Sigmoid colon (tissue), 6 donors: ENCODE measurements at regions not wholly inside any gene's neighbourhood (a gene's known extent, or its start where the extent isn't known, plus 50 kb on each side); places are given as distances from the start of the nearest gene placed in this dataset.

ENCODE experiments used
- DNase-seq: peaks from one replicate; pipeline ENCODE4 v3.0.0-alpha.2; 2019
- H3K27ac ChIP-seq, 4 donors: fragments of 200-600 bp; sonication (generic); one replicate each; pipeline ENCODE4 v1.5.1; 2016 to 2019; ENCODE audit warnings: mild to moderate bottlenecking in 1 of 4
- H3K27me3 ChIP-seq, 3 donors: fragments of 200-600 bp; sonication (generic); one replicate each; pipeline ENCODE4 v1.5.1; 2019; ENCODE audit warnings: mild to moderate bottlenecking in 1 of 3
- H3K36me3 ChIP-seq, 4 donors: fragments of 200-600 bp; sonication (generic); one replicate each; pipeline ENCODE4 v1.5.1; 2016 to 2019
- H3K4me1 ChIP-seq, 4 donors: fragments of 200-600 bp; sonication (generic); one replicate each; pipeline ENCODE4 v1.5.1; 2017 to 2019
- H3K4me3 ChIP-seq, 4 donors: fragments of 200-600 bp; sonication (generic); one replicate each; pipeline ENCODE4 v1.5.1; 2017 to 2019; ENCODE audit warnings: mild to moderate bottlenecking in 2 of 4, moderate library complexity in 1 of 4
- H3K9me3 ChIP-seq, 4 donors: fragments of 200-600 bp in 3 of 4; sonication (generic) in 3 of 4; one replicate each; pipeline versions ENCODE4 v1.5.1 to v1.6.1; 2013 to 2019
- EP300 ChIP-seq, 4 donors: sonication (generic); formaldehyde crosslinking; IDR thresholded peaks; one replicate each; pipeline ENCODE4 v1.6.1; 2017; ENCODE audit warnings: antibody characterized with exemption in 4 of 4
- POLR2A ChIP-seq, 2 donors: fragments of 450-650 bp; IDR thresholded peaks; one replicate each; pipeline ENCODE4 v1.6.1; 2016; ENCODE audit warnings: antibody characterized with exemption in 2 of 2, mild to moderate bottlenecking in 2 of 2, moderate library complexity in 2 of 2
- POLR2AphosphoS5 ChIP-seq, 4 donors: sonication (generic); formaldehyde crosslinking; IDR thresholded peaks; one replicate each; pipeline ENCODE4 v1.6.1; 2017; ENCODE audit warnings: antibody characterized with exemption in 4 of 4
- WGBS, 2 donors: extraction: QIAGEN DNeasy Blood & Tissue Kit; methylation state at CpG; one replicate each; pipeline ENCODE4 v1.1.7; 2013; 5-methylcytosine and 5-hydroxymethylcytosine counted together
- intact Hi-C: fragments of 100-400 bp; cut with DNase I; formaldehyde crosslinking; loops from one replicate; pipeline ENCODE4 v1.15.1; 2023
- TF ChIP-seq, protein P1 (sequence below), 4 experiments: fragments of 450-650 bp in 3 of 4; fragments of 200-600 bp in 1 of 4; IDR thresholded peaks; one replicate each; pipeline ENCODE4 v1.5.1; 2016 to 2019; ENCODE audit warnings: antibody characterized with exemption in 4 of 4, mild to moderate bottlenecking in 3 of 4, moderate library complexity in 2 of 4
- donor health status: healthy with polysubstance abuse.
- donor health status: healthy.

DNA sequence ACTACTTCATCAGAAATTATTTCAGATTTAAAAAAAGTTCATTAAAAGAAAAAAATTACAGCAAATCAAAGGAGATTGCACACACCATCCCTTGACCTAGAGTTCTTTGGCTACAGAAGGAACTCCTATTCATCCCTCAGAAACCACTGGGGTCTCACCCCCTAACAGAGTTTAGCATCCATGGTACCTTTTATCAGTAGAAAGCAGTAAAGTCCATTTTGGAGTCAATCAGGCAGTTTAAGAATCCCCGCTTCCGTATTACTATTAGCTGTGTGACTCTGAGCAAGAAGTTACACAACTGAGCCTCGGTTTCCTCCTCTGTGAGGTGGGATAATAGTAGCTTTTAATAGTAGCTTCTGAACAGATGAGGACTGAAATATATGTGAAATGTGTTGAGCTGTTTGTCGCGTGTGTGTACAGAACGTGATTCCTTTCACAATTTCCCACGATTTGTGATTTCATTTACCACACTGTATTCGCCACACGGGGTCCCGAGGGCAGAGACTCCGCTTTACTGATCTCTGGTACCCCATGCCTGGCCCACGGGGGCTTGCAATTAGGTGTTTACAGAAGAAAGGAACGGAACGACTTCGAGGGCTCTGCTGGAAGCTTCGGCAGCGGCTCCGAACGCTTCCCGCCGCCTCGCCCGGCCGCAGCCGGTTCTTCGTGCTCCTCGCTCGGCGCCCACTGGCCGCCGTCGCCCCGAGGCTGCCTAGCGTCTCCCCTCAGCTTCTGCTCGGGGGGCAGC is 72.5 kb upstream of the ZBED5 start:
- no peaks in the 10 kb centered on the region for H3K27me3 ChIP-seq
- intact Hi-C loops = loop anchor here (2.0 to 5.0 kb wide), 5 partner anchors 30 to 912 kb away; partner anchors contain the start of genes EIF4G2, GALNT18 and USP47
- H3K4me1 ChIP-seq = peaks cover 0 to 66% (median 58%) of the 10 kb centered on the region in 4 donors
- peak overlapping the region; percentile 45 to 76 (median 66) for H3K4me3 ChIP-seq
- WGBS, 2 donors = 8 to 9% methylated on average over 35 of the region's 35 CpGs
- no peaks in the 10 kb centered on the region for H3K9me3 ChIP-seq
- H3K36me3 ChIP-seq = no peaks in the 10 kb centered on the region
- peak overlapping the region; percentile 97 to 100 (median 98) for H3K27ac ChIP-seq
- no peak for DNase-seq
- TF ChIP-seq, protein P1, sequence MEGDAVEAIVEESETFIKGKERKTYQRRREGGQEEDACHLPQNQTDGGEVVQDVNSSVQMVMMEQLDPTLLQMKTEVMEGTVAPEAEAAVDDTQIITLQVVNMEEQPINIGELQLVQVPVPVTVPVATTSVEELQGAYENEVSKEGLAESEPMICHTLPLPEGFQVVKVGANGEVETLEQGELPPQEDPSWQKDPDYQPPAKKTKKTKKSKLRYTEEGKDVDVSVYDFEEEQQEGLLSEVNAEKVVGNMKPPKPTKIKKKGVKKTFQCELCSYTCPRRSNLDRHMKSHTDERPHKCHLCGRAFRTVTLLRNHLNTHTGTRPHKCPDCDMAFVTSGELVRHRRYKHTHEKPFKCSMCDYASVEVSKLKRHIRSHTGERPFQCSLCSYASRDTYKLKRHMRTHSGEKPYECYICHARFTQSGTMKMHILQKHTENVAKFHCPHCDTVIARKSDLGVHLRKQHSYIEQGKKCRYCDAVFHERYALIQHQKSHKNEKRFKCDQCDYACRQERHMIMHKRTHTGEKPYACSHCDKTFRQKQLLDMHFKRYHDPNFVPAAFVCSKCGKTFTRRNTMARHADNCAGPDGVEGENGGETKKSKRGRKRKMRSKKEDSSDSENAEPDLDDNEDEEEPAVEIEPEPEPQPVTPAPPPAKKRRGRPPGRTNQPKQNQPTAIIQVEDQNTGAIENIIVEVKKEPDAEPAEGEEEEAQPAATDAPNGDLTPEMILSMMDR (IDR thresholded peaks at IDR 0.05) = peak in 1 of 4 experiments; percentile 13
- no peak for TF ChIP-seq EP300 (IDR thresholded peaks at IDR 0.05)

DNA sequence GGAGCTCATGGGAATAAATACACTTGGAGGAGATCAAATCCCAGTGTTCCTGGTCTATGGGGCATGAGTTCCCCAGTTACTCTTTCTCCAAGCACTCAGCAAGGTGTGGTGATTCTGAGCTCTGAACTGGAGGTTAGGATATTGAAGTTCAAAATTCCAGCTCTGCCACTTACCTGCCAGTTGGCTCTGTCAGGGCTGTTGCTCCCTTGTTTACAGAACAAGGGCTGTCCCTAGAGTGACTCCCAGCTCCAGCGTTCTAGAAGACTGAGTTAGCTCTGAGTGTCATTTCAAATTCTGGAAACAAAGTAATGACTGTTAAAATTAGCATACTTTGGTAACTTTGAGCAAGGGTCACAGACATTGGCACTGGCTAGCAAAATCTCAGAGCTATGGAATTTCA is 69.7 kb upstream of the ZBED5 start:
- Histone ChIP-seq H3K4me3 (no peak overlapping the region), H3K4me1 (peaks cover 0 to 69% (median 50%) of the 10 kb centered on the region in 4 donors), H3K9me3 (no peaks in the 10 kb centered on the region), H3K27ac (peak overlapping the region in 3 of 4 donors; percentile 54 to 97 (median 74)), H3K36me3 (no peaks in the 10 kb centered on the region), H3K27me3 (no peaks in the 10 kb centered on the region)
- TF ChIP-seq POLR2A (IDR thresholded peaks at IDR 0.05) = no peak
- TF ChIP-seq, protein P1 (IDR thresholded peaks at IDR 0.05) = no peak
- TF ChIP-seq POLR2AphosphoS5 (IDR thresholded peaks at IDR 0.05) = no peak
- DNase-seq = no peak
- intact Hi-C loops = no loop called here
- WGBS, 2 donors = 12 to 42% methylated on average over 1 of the region's 1 CpG

DNA sequence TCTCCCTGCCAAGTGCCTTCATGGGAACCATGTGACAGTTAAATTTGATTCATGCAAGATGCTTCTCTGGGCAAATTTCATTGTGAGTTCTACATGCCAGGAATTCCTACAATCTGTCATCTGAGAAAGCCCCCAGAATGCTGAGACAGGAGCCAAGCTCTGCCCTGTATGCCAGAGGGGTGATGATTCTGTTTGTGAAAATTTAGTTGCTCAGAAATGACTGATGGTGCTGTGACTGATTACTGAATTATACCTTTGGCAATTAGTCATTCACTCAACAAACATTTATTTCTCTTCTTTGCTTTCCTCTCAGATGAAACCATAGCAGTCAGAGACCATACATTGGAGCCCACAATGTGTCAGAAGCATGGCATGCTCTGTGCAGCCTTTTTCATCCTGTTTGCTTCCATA is 69.0 kb upstream of the ZBED5 start:
- no peaks in the 10 kb centered on the region for H3K9me3 ChIP-seq
- no peaks in the 10 kb centered on the region for H3K36me3 ChIP-seq
- TF ChIP-seq POLR2A (IDR thresholded peaks at IDR 0.05) = no peak
- TF ChIP-seq, protein P1 (IDR thresholded peaks at IDR 0.05) = no peak
- no peak for TF ChIP-seq POLR2AphosphoS5 (IDR thresholded peaks at IDR 0.05)
- TF ChIP-seq EP300 (IDR thresholded peaks at IDR 0.05) = no peak
- intact Hi-C loops = no loop called here
- peaks cover 0 to 66% (median 44%) of the 10 kb centered on the region in 4 donors for H3K4me1 ChIP-seq
- peak overlapping the region in 3 of 4 donors; percentile 54 to 97 (median 74) for H3K27ac ChIP-seq
- no peaks in the 10 kb centered on the region for H3K27me3 ChIP-seq
- DNase-seq = no peak
- H3K4me3 ChIP-seq = no peak overlapping the region

DNA sequence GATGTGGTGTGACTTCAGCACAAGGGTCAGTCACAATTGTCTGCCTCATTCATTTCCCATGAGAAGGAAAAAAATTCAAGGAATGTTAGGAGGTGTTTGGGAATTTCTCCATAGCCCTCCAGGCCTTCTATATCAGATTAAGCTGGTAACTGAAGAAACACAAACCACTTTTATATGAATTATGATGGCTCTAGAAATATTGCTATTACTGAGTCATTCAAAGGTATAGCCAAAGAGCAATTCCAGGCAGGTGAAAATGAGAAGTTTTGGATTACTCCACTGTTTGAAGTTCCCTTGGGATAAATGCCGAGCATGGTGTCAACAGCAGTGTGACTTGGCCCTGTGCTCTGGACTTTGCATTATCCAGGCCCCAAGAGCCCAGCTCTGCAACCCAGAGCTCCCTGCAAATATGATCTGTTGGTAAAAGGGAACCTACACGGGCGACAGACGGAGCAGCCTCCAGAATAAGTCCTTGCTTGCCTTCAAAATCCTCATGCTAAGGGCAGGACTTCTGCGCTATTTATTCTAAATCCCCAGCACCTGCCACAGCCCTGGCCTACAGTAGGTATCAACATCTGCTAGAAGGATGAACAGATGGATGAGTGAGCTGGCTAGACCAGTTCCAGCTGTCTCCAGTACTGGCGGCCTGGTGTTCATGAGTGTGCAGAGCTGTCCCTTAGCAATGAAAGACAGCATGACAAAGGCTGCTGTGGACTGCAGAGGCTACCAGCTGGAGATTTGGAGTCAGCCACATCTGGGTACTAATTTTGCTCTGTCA is 67.5 kb upstream of the ZBED5 start:
- DNase-seq = no peak
- TF ChIP-seq, protein P1 (IDR thresholded peaks at IDR 0.05) = no peak
- TF ChIP-seq POLR2AphosphoS5 (IDR thresholded peaks at IDR 0.05) = no peak
- no peak for TF ChIP-seq EP300 (IDR thresholded peaks at IDR 0.05)
- TF ChIP-seq POLR2A (IDR thresholded peaks at IDR 0.05) = no peak
- H3K4me1 ChIP-seq = peaks cover 0 to 63% (median 41%) of the 10 kb centered on the region in 4 donors
- 93% methylated on average over 6 of the region's 6 CpGs for WGBS, 2 donors
- H3K36me3 ChIP-seq = no peaks in the 10 kb centered on the region
- H3K4me3 ChIP-seq = no peak overlapping the region
- H3K27me3 ChIP-seq = no peaks in the 10 kb centered on the region
- intact Hi-C loops = no loop called here
- peak overlapping the region in 3 of 4 donors; percentile 54 to 97 (median 74) for H3K27ac ChIP-seq
- no peaks in the 10 kb centered on the region for H3K9me3 ChIP-seq
